Gastroesophageal sphincter (tissue), 4 donors: ENCODE measurements at regions not wholly inside any gene's neighbourhood (a gene's known extent, or its start where the extent isn't known, plus 50 kb on each side); places are given as distances from the start of the nearest gene placed in this dataset.

Source experiments
- ATAC-seq: fragments of 150-250 bp; one replicate; pipeline ENCODE4 v1.9.1; 2016; ENCODE audit warnings: mild to moderate bottlenecking, moderate library complexity
- H3K27ac ChIP-seq, 4 donors: fragments of 200-600 bp; sonication (generic) in 3 of 4; 1 replicate in 3 of 4; 2 replicates in 1 of 4; pipeline ENCODE4 v1.5.1; 2016 to 2019
- H3K27me3 ChIP-seq: fragments of 200-600 bp; sonication (generic); one replicate; pipeline ENCODE4 v1.5.1; 2019
- H3K36me3 ChIP-seq, 2 donors: fragments of 200-600 bp; sonication (generic); one replicate each; pipeline ENCODE4 v1.5.1; 2019; ENCODE audit warnings: control low read depth in 1 of 2
- H3K4me1 ChIP-seq, 3 donors: fragments of 200-600 bp; sonication (generic); 1 replicate in 2 of 3; 2 replicates in 1 of 3; pipeline ENCODE4 v1.5.1; 2016 to 2019; ENCODE audit warnings: control low read depth in 2 of 3
- H3K4me3 ChIP-seq, 2 donors: fragments of 200-600 bp; sonication (generic); one replicate each; pipeline ENCODE4 v1.5.1; 2019; ENCODE audit warnings: mild to moderate bottlenecking in 1 of 2, moderate library complexity in 1 of 2
- H3K9me3 ChIP-seq, 3 donors: fragments of 200-600 bp; sonication (generic); one replicate each; pipeline ENCODE4 v1.5.1; 2017 to 2019; ENCODE audit warnings: control low read depth in 2 of 3
- EP300 ChIP-seq: sonication (generic); formaldehyde crosslinking; IDR thresholded peaks from one replicate; pipeline ENCODE4 v1.6.1; 2017; ENCODE audit warnings: antibody characterized with exemption, mild to moderate bottlenecking
- POLR2A ChIP-seq, 2 donors: fragments of 450-650 bp; IDR thresholded peaks; one replicate each; pipeline ENCODE4 v1.6.1; 2017; ENCODE audit warnings: antibody characterized with exemption in 2 of 2, mild to moderate bottlenecking in 2 of 2, moderate library complexity in 1 of 2
- POLR2AphosphoS5 ChIP-seq: sonication (generic); formaldehyde crosslinking; IDR thresholded peaks from one replicate; pipeline ENCODE4 v1.6.1; 2017; ENCODE audit warnings: antibody characterized with exemption
- WGBS, 2 donors: methylation state at CpG; one replicate each; pipeline ENCODE4 v1.1.5; 2018; ENCODE audit warnings: low coverage in 1 of 2; 5-methylcytosine and 5-hydroxymethylcytosine counted together
- TF ChIP-seq, protein P1 (sequence below), 4 experiments: fragments of 200-600 bp in 2 of 4; fragments of 450-650 bp in 2 of 4; sonication (generic) in 1 of 4; IDR thresholded peaks; one replicate each; pipeline ENCODE4 v1.5.1; 2017 to 2019; ENCODE audit warnings: antibody characterized with exemption in 4 of 4, mild to moderate bottlenecking in 2 of 4, moderate library complexity in 2 of 4

DNA sequence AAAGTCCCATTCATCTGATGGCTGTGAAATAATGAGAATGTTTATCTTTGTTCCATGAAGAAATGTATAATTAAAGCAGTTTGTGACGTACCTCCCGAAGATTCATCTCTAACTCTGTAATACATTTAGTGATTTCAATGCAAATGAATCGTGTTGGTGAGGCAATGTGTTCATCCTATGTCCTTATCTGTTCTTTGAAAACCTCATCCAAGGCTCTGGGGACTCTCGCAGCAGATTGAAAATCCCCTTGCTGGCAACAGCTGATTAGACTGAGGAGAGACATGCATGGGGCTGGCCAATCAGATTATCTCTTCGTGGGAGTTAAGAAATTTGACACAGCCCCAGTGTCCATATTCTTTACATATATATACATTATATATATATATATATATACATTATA, 1095.4 kb upstream of the EEF2KMT start:
- 68% methylated on average over 5 of the region's 5 CpGs for WGBS, 2 donors
- Histone ChIP-seq H3K9me3 (peaks cover 0 to 7% (median 0%) of the 10 kb centered on the region in 3 donors), H3K4me1 (no peaks in the 10 kb centered on the region), H3K27me3 (no peaks in the 10 kb centered on the region), H3K4me3 (no peak overlapping the region), H3K27ac (no peak overlapping the region), H3K36me3 (no peaks in the 10 kb centered on the region)
- TF ChIP-seq, protein P1, sequence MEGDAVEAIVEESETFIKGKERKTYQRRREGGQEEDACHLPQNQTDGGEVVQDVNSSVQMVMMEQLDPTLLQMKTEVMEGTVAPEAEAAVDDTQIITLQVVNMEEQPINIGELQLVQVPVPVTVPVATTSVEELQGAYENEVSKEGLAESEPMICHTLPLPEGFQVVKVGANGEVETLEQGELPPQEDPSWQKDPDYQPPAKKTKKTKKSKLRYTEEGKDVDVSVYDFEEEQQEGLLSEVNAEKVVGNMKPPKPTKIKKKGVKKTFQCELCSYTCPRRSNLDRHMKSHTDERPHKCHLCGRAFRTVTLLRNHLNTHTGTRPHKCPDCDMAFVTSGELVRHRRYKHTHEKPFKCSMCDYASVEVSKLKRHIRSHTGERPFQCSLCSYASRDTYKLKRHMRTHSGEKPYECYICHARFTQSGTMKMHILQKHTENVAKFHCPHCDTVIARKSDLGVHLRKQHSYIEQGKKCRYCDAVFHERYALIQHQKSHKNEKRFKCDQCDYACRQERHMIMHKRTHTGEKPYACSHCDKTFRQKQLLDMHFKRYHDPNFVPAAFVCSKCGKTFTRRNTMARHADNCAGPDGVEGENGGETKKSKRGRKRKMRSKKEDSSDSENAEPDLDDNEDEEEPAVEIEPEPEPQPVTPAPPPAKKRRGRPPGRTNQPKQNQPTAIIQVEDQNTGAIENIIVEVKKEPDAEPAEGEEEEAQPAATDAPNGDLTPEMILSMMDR (IDR thresholded peaks at IDR 0.05), result no peak
- TF ChIP-seq POLR2AphosphoS5, result no peak
- TF ChIP-seq EP300, result no peak
- no peak for TF ChIP-seq POLR2A (IDR thresholded peaks at IDR 0.05)
- no peak for ATAC-seq

GRCh38 chr16:6192532-6192931, 1094.9 kb upstream of the EEF2KMT start:
- Histone ChIP-seq H3K36me3 (no peaks in the 10 kb centered on the region), H3K27ac (no peak overlapping the region), H3K4me3 (no peak overlapping the region), H3K4me1 (no peaks in the 10 kb centered on the region), H3K9me3 (peaks cover 0 to 7% (median 0%) of the 10 kb centered on the region in 3 donors), H3K27me3 (no peaks in the 10 kb centered on the region)
- TF ChIP-seq POLR2AphosphoS5, result no peak
- TF ChIP-seq, protein P1 (IDR thresholded peaks at IDR 0.05), result no peak
- TF ChIP-seq EP300, result no peak
- no peak for TF ChIP-seq POLR2A (IDR thresholded peaks at IDR 0.05)
- WGBS, 2 donors, result 64 to 69% methylated on average over 3 of the region's 3 CpGs
- no peak for ATAC-seq

GRCh38 chr16:6190776-6191175, 1093.2 kb upstream of the EEF2KMT start:
- TF ChIP-seq POLR2A (IDR thresholded peaks at IDR 0.05) (no peak), POLR2AphosphoS5 (no peak), EP300 (no peak)
- TF ChIP-seq, protein P1 (IDR thresholded peaks at IDR 0.05), result no peak
- Histone ChIP-seq H3K4me1 (no peaks in the 10 kb centered on the region), H3K9me3 (peaks cover 0 to 7% (median 0%) of the 10 kb centered on the region in 3 donors), H3K27ac (no peak overlapping the region), H3K4me3 (no peak overlapping the region), H3K36me3 (no peaks in the 10 kb centered on the region), H3K27me3 (no peaks in the 10 kb centered on the region)
- no peak for ATAC-seq
- 77 to 84% methylated on average over 5 to 7 of the region's 7 CpGs for WGBS, 2 donors

DNA sequence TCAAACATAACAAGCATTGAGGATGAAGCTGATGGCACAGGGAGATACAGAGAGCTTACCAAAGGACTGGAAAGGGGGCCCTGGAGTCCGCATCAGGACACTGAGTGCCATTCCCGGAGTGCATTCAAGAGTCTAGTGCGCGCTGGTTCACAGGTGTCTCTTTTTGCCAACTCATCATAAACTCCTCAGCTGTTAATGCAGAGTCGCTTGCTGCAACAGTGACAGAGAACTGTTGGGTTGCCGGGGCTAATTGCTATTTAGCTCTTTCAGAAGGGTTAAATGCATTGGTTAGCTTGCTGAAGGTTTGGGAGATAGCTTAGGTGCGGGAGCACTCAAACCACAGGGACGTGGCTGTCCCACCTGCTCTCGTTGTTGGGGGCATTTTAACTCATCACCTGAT, 1091.6 kb upstream of the EEF2KMT start:
- Histone ChIP-seq H3K9me3 (peaks cover 0 to 7% (median 0%) of the 10 kb centered on the region in 3 donors), H3K4me1 (no peaks in the 10 kb centered on the region), H3K4me3 (no peak overlapping the region), H3K36me3 (no peaks in the 10 kb centered on the region), H3K27ac (no peak overlapping the region), H3K27me3 (no peaks in the 10 kb centered on the region)
- 83 to 86% methylated on average over 1 to 8 of the region's 9 CpGs for WGBS, 2 donors
- no peak for ATAC-seq
- no peak for TF ChIP-seq POLR2A (IDR thresholded peaks at IDR 0.05)
- no peak for TF ChIP-seq EP300
- no peak for TF ChIP-seq POLR2AphosphoS5
- TF ChIP-seq, protein P1 (IDR thresholded peaks at IDR 0.05), result no peak

DNA sequence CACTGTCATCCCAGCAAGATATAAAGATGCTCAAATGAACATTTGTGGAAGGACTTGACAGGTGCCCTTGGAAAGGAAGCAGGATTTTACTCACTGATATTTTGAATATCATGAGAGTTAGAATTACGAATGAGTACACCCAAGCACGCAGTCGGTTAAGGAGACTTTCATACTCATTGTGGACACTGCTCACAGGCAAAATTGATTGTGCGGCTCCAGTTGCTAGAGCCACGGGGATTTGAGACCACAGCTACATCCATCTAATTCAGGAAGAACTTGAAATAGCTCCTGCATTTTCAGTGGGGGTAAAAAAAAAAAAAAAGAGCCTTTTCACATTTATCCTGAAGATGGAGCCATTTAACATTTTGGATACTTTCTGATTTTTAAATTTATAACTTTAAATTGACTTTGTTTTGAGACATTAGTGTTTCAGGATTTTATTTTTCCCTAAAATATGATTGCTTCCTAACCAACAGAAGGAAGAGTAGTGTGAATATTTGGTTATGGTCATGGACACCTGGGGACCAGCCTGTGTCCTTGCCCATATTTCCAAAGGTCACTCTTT, 1080.1 kb upstream of the EEF2KMT start:
- no peak overlapping the region for H3K27ac ChIP-seq
- ATAC-seq, result no peak
- peaks cover 4% of the 10 kb centered on the region for H3K27me3 ChIP-seq
- no peaks in the 10 kb centered on the region for H3K4me1 ChIP-seq
- no peaks in the 10 kb centered on the region for H3K9me3 ChIP-seq
- H3K4me3 ChIP-seq, result no peak overlapping the region
- H3K36me3 ChIP-seq, result no peaks in the 10 kb centered on the region
- WGBS, 2 donors, result 70 to 73% methylated on average over 2 to 5 of the region's 5 CpGs
- TF ChIP-seq, protein P1 (IDR thresholded peaks at IDR 0.05), result no peak
- no peak for TF ChIP-seq EP300
- TF ChIP-seq POLR2AphosphoS5, result no peak
- no peak for TF ChIP-seq POLR2A (IDR thresholded peaks at IDR 0.05)
